NCI-H524 (cell line): ENCODE measurements at regions not wholly inside any gene's neighbourhood (a gene's known extent, or its start where the extent isn't known, plus 50 kb on each side); places are given as distances from the start of the nearest gene placed in this dataset.

ENCODE experiments used
- DNase-seq, 2 experiments: peaks; one replicate each; lab custom pipeline; 2025; lab: John Stamatoyannopoulos, UW

- DNase-seq: no peak
Observed at GRCh38 chr6:4322846-4323309, 187.5 kb upstream of the ECI2 start.

- DNase-seq: peak in 1 of 2 experiments; percentile 52
Observed at GRCh38 chr6:4322134-4322845, 186.9 kb upstream of the ECI2 start.

GRCh38 chr6:4320860-4321259, 185.5 kb upstream of the ECI2 start:
- no peak for DNase-seq

- peak; percentile 88 to 94 for DNase-seq
Observed at GRCh38 chr6:4319981-4320683, 184.8 kb upstream of the ECI2 start.

GRCh38 chr6:4318321-4318720, 182.9 kb upstream of the ECI2 start:
- DNase-seq: no peak

- DNase-seq: no peak
Observed at GRCh38 chr6:4316867-4317400, 181.6 kb upstream of the ECI2 start.

- DNase-seq: no peak
Observed at GRCh38 chr6:4314201-4314707, 178.9 kb upstream of the ECI2 start.

- peak in 1 of 2 experiments; percentile 39 for DNase-seq
Observed at GRCh38 chr6:4313044-4313686, 177.8 kb upstream of the ECI2 start.

- DNase-seq: no peak
Observed at GRCh38 chr6:4311976-4312860, 176.8 kb upstream of the ECI2 start.

- DNase-seq: no peak
Observed at GRCh38 chr6:4309540-4309939, 174.2 kb upstream of the ECI2 start.

GRCh38 chr6:4308364-4308763, 173.0 kb upstream of the ECI2 start:
- no peak for DNase-seq

GRCh38 chr6:4304927-4305455, 169.6 kb upstream of the ECI2 start:
- DNase-seq: no peak

GRCh38 chr6:4303638-4304037, 168.3 kb upstream of the ECI2 start:
- DNase-seq: no peak

GRCh38 chr6:4302524-4302923, 167.1 kb upstream of the ECI2 start:
- no peak for DNase-seq

- DNase-seq: no peak
Observed at GRCh38 chr6:4301871-4302270, 166.5 kb upstream of the ECI2 start.

- no peak for DNase-seq
Observed at GRCh38 chr6:4300917-4301316, 165.5 kb upstream of the ECI2 start.

- DNase-seq: no peak
Observed at GRCh38 chr6:4299476-4299875, 164.1 kb upstream of the ECI2 start.

- DNase-seq: no peak
Observed at GRCh38 chr6:4297348-4297747, 162.0 kb upstream of the ECI2 start.

GRCh38 chr6:4296552-4296951, 161.2 kb upstream of the ECI2 start:
- no peak for DNase-seq

- DNase-seq: no peak
Observed at GRCh38 chr6:4295783-4296155, 160.4 kb upstream of the ECI2 start.

GRCh38 chr6:4295058-4295782, 159.8 kb upstream of the ECI2 start:
- no peak for DNase-seq
